Calu3 (cell line): ENCODE measurements at regions not wholly inside any gene's neighbourhood (a gene's known extent, or its start where the extent isn't known, plus 50 kb on each side); places are given as distances from the start of the nearest gene placed in this dataset.

Experiments used
- BruUV-seq: library from RNA; stranded (reverse); fragments of 400-500 nt; replicated peaks from 2 replicates; lab custom pipeline; 2021; lab: Mats Ljungman, UMichigan
- CTCF ChIA-PET: fragments of 300-600 bp; sonication (Branson Sonifier 250); formaldehyde crosslinking; loops from one replicate; lab custom pipeline; 2022; ENCODE audit warnings: antibody characterized with exemption; lab: Charles Lee
- DNase-seq: peaks from one replicate; pipeline ENCODE4 v3.0.0; 2022
- H3K27ac Mint-ChIP-seq: one replicate; pipeline ENCODE4 v1.8.0; 2022; ENCODE audit warnings: mixed read lengths; ENCODE audit not compliant: unreplicated experiment
- H3K27me3 Mint-ChIP-seq: one replicate; pipeline ENCODE4 v1.8.0; 2022; ENCODE audit warnings: mixed read lengths; ENCODE audit not compliant: unreplicated experiment
- H3K36me3 Mint-ChIP-seq: one replicate; pipeline ENCODE4 v1.8.0; 2022; ENCODE audit warnings: mild to moderate bottlenecking, moderate library complexity, mixed read lengths; ENCODE audit not compliant: insufficient read depth, unreplicated experiment
- H3K4me1 Mint-ChIP-seq: one replicate; pipeline ENCODE4 v1.8.0; 2022; ENCODE audit warnings: mild to moderate bottlenecking, low read depth, mixed read lengths; ENCODE audit not compliant: unreplicated experiment
- H3K4me3 Mint-ChIP-seq: one replicate; pipeline ENCODE4 v1.8.0; 2022; ENCODE audit warnings: mild to moderate bottlenecking, low read depth, moderate library complexity, mixed read lengths; ENCODE audit not compliant: unreplicated experiment
- H3K9me3 Mint-ChIP-seq: one replicate; pipeline ENCODE4 v1.8.0; 2022; ENCODE audit warnings: low read depth, mixed read lengths; ENCODE audit not compliant: unreplicated experiment
- intact Hi-C: fragments of 100-400 bp; cut with micrococcal nuclease; formaldehyde crosslinking; loops from one replicate; pipeline ENCODE4 v1.10.0; 2022; ENCODE audit not compliant: unreplicated experiment
- TF ChIP-seq, protein P1 (sequence below): fragments of 200-600 bp; IDR thresholded peaks from one replicate; pipeline ENCODE4 v1.8.0; 2022; ENCODE audit warnings: antibody characterized with exemption; ENCODE audit not compliant: unreplicated experiment

DNA sequence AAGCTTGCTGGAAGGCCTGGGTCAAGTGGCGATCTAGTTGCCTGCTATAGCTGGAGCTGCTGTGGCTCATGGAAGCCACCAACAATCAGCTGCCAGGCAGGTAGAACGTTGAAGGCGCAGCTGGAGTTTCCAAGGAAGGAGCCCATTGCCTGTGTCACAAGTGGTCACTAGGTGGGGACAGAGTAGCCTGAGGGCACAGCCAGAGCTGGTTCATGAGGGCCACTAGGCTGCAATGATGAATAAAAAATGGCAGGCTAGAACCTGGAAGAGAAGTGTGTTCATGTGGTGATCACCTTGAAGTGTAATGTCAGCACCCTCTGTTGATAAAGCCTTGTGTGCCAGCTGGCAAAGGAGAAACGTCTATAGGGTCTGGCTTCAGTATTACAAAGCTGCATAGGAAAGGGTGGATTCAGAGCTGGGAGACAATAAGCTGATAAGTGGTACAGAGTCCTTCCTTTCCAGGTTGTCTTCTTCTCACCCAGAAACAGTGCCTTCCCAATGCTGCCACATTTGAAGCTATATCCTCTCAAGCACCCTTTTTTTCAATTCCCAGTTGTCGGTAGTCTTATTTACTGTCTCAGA, 165.8 kb downstream of the EMP1 start:
- BruUV-seq = no TSS peak
- Mint-ChIP-seq H3K27me3 (no peaks in the 10 kb centered on the region), H3K27ac (peak overlapping the region; percentile 82), H3K4me1 (peaks cover 31% of the 10 kb centered on the region), H3K36me3 (no peaks in the 10 kb centered on the region), H3K4me3 (no peak overlapping the region), H3K9me3 (peaks cover 6% of the 10 kb centered on the region)
- CTCF ChIA-PET = interaction anchor here (0.6 to 1.6 kb wide), 21 partner anchors 9 to 580 kb away, joined by 3 to 23 read pairs (median 5); no protein-coding TSS in a partner anchor
- DNase-seq = peak; percentile 84
- intact Hi-C loops = loop anchor here (2.0 to 10.0 kb wide), 4 partner anchors 85 to 300 kb away; no protein-coding TSS in a partner anchor
- TF ChIP-seq, protein P1, sequence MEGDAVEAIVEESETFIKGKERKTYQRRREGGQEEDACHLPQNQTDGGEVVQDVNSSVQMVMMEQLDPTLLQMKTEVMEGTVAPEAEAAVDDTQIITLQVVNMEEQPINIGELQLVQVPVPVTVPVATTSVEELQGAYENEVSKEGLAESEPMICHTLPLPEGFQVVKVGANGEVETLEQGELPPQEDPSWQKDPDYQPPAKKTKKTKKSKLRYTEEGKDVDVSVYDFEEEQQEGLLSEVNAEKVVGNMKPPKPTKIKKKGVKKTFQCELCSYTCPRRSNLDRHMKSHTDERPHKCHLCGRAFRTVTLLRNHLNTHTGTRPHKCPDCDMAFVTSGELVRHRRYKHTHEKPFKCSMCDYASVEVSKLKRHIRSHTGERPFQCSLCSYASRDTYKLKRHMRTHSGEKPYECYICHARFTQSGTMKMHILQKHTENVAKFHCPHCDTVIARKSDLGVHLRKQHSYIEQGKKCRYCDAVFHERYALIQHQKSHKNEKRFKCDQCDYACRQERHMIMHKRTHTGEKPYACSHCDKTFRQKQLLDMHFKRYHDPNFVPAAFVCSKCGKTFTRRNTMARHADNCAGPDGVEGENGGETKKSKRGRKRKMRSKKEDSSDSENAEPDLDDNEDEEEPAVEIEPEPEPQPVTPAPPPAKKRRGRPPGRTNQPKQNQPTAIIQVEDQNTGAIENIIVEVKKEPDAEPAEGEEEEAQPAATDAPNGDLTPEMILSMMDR = peak; percentile 70

DNA sequence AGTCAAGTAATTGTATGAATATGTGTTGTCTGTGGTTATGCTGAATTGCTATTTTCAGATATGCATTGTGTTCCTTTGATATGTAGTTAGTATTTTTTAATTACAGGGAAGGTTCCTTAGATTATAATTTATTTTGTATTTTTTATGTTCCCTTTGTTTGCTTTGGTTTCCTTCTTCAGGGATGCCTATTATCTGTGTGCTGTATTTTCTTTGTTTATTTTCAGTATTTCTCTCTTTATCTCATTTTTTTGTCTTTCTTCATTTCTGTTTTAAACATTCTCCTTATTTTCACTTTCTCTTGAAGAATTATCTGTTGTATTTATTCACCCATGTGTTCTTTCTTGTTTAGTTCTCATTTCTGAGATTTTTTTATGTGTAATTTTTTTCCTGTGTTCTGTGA, 163.1 kb downstream of the EMP1 start:
- Mint-ChIP-seq H3K4me1 (peaks cover 31% of the 10 kb centered on the region), H3K27me3 (no peaks in the 10 kb centered on the region), H3K4me3 (no peak overlapping the region), H3K36me3 (no peaks in the 10 kb centered on the region), H3K27ac (no peak overlapping the region), H3K9me3 (peaks cover 4% of the 10 kb centered on the region)
- intact Hi-C loops = loop anchor here (5.0 to 10.0 kb wide), 2 partner anchors 82 to 95 kb away; no protein-coding TSS in a partner anchor
- CTCF ChIA-PET = interaction anchor here (0.9 kb wide), 1 partner anchor 10 kb away, joined by 3 read pairs; no protein-coding TSS in a partner anchor
- TF ChIP-seq, protein P1 = no peak
- no TSS peak for BruUV-seq
- no peak for DNase-seq

DNA sequence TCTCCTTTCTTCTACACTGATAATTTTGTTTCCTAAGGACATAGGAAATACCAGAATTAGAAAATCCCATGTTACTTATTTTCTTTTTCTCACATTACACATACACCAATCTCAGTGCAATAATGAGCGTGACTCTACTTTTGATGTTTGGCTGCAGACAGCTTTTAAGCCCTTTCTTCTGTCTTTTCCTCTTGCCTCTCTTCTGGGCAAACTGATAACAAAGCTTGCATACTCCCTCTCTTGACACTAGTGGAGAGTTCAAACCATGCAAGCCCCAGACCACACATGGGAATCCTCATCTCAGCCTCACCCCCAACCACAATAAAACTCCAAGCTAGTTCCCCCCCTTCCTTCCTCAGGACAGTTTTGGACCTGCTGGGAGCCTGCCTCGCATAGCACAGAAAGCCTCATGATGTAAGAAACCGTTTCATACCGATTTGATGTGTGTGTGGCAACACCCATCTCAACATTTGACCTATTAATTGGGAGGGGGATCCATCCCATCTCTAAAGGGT, 161.9 kb downstream of the EMP1 start:
- no peak overlapping the region for H3K4me3 Mint-ChIP-seq
- H3K4me1 Mint-ChIP-seq = peaks cover 31% of the 10 kb centered on the region
- no peaks in the 10 kb centered on the region for H3K36me3 Mint-ChIP-seq
- H3K27me3 Mint-ChIP-seq = no peaks in the 10 kb centered on the region
- TF ChIP-seq, protein P1 = no peak
- DNase-seq = no peak
- CTCF ChIA-PET = interaction anchor here (1.3 kb wide), 1 partner anchor 81 kb away, joined by 3 read pairs; no protein-coding TSS in a partner anchor
- intact Hi-C loops = no loop called here
- BruUV-seq = no TSS peak
- no peak overlapping the region for H3K27ac Mint-ChIP-seq
- peaks cover 4% of the 10 kb centered on the region for H3K9me3 Mint-ChIP-seq

DNA sequence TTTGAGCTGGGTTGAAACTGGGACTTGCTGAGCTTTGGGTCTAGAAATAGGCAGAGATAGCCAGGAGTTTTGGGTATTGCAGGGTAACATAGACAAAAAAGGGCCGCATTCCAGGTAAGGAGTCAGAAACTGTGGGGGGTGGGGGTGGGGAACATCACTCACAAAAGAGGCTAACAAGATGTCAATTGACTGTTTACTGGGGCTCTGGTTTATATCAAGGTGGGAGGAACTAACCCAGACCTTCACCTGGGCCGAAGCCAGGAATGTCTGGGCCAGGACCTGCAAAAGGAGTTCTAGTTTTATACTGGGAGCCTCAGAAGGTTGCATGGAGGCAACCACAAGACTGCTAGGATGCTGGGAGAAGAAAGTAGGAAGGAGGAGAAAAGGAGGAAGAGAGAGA, 154.4 kb downstream of the EMP1 start:
- no peak for DNase-seq
- TF ChIP-seq, protein P1 = no peak
- intact Hi-C loops = no loop called here
- H3K4me1 Mint-ChIP-seq = no peaks in the 10 kb centered on the region
- H3K27ac Mint-ChIP-seq = no peak overlapping the region
- H3K4me3 Mint-ChIP-seq = no peak overlapping the region
- no peaks in the 10 kb centered on the region for H3K36me3 Mint-ChIP-seq
- H3K27me3 Mint-ChIP-seq = no peaks in the 10 kb centered on the region
- BruUV-seq = no TSS peak
- CTCF ChIA-PET = interaction anchor here (0.6 kb wide), 1 partner anchor 25 kb away, joined by 5 read pairs; no protein-coding TSS in a partner anchor
- no peaks in the 10 kb centered on the region for H3K9me3 Mint-ChIP-seq
